Neuronal stem cell (in vitro differentiated cells): ENCODE measurements at regions not wholly inside any gene's neighbourhood (a gene's known extent, or its start where the extent isn't known, plus 50 kb on each side); places are given as distances from the start of the nearest gene placed in this dataset.

Experiments used
- DNase-seq: peaks from one replicate; pipeline ENCODE4 v3.0.0-alpha.2; 2013; ENCODE audit warnings: low spot score
- H2AFZ ChIP-seq: one replicate; pipeline ENCODE4 v1.6.1; 2013; ENCODE audit warnings: mild to moderate bottlenecking, low read length, inconsistent platforms
- H2AK5ac ChIP-seq: 2 replicates; pipeline ENCODE4 v1.6.1; 2013; ENCODE audit warnings: low read depth, mild to moderate bottlenecking, inconsistent platforms, low read length, moderate library complexity, mixed read lengths
- H2BK120ac ChIP-seq: 2 replicates; pipeline ENCODE4 v1.6.1; 2013; ENCODE audit warnings: low read depth, mild to moderate bottlenecking, inconsistent platforms, low read length, moderate library complexity, mixed read lengths
- H2BK12ac ChIP-seq: one replicate; pipeline ENCODE4 v1.6.1; 2013; ENCODE audit warnings: low read length, inconsistent platforms
- H2BK15ac ChIP-seq: 2 replicates; pipeline ENCODE4 v1.6.1; 2013; ENCODE audit warnings: mild to moderate bottlenecking, low read length, inconsistent platforms, mixed read lengths
- H2BK5ac ChIP-seq: one replicate; pipeline ENCODE4 v1.6.1; 2013; ENCODE audit warnings: inconsistent platforms, mild to moderate bottlenecking, low read length, moderate library complexity
- H3K14ac ChIP-seq: one replicate; pipeline ENCODE4 v1.6.1; 2013; ENCODE audit warnings: low read length, inconsistent platforms
- H3K18ac ChIP-seq: 2 replicates; pipeline ENCODE4 v1.6.1; 2013; ENCODE audit warnings: low read length, inconsistent platforms
- H3K23ac ChIP-seq: 2 replicates; pipeline ENCODE4 v1.6.1; 2013; ENCODE audit warnings: low read depth, mild to moderate bottlenecking, mixed read lengths, low read length, inconsistent platforms; ENCODE audit not compliant: poor library complexity
- H3K27ac ChIP-seq: replicated peaks from 3 replicates; pipeline ENCODE4 v1.5.1; 2013; ENCODE audit warnings: low read length, inconsistent platforms
- H3K27me3 ChIP-seq, 3 experiments: 2 replicates each; pipeline ENCODE4 v1.6.1; 2013; ENCODE audit warnings: low read length in 3 of 3, mild to moderate bottlenecking in 2 of 3, inconsistent platforms in 1 of 3, low read depth in 1 of 3, mixed read lengths in 1 of 3, moderate library complexity in 1 of 3; ENCODE audit not compliant: control insufficient read depth in 3 of 3, insufficient read depth in 3 of 3
- H3K36me3 ChIP-seq, 2 donors: replicated peaks in 1 of 2; 2 replicates each; pipeline ENCODE4 v1.6.1; 2013; ENCODE audit warnings: low read length in 2 of 2; ENCODE audit not compliant: control insufficient read depth in 2 of 2, insufficient read depth in 2 of 2
- H3K4ac ChIP-seq: 2 replicates; pipeline ENCODE4 v1.6.1; 2013; ENCODE audit warnings: inconsistent platforms, mild to moderate bottlenecking, low read length, moderate library complexity
- H3K4me1 ChIP-seq, 2 donors: 1 replicate in 1 of 2; 2 replicates in 1 of 2; pipeline ENCODE4 v1.6.1; 2013; ENCODE audit warnings: low read length in 2 of 2, low read depth in 1 of 2; ENCODE audit not compliant: control insufficient read depth in 2 of 2, insufficient read depth in 1 of 2
- H3K4me2 ChIP-seq: one replicate; pipeline ENCODE4 v1.6.1; 2013; ENCODE audit warnings: mild to moderate bottlenecking, low read length, inconsistent platforms; ENCODE audit not compliant: insufficient read depth, poor library complexity, severe bottlenecking
- H3K4me3 ChIP-seq, 2 donors: 2 replicates each; pipeline ENCODE4 v1.5.1; 2013; ENCODE audit warnings: low read length in 2 of 2, mild to moderate bottlenecking in 2 of 2, inconsistent platforms in 1 of 2, moderate library complexity in 1 of 2
- H3K79me1 ChIP-seq: one replicate; pipeline ENCODE4 v1.6.1; 2013; ENCODE audit warnings: low read depth, mild to moderate bottlenecking, inconsistent platforms, low read length, moderate library complexity
- H3K9ac ChIP-seq: one replicate; pipeline ENCODE4 v1.6.1; 2013; ENCODE audit warnings: mild to moderate bottlenecking, low read depth, low read length, inconsistent platforms; ENCODE audit not compliant: poor library complexity
- H3K9me3 ChIP-seq, 2 donors: replicated peaks in 1 of 2; 2 replicates each; pipeline versions ENCODE3 to v1.6.1; 2013; ENCODE audit warnings: low read length in 2 of 2, mild to moderate bottlenecking in 2 of 2, inconsistent platforms in 1 of 2, low read depth in 1 of 2, mixed read lengths in 1 of 2, moderate library complexity in 1 of 2; ENCODE audit not compliant: control insufficient read depth in 2 of 2, insufficient read depth in 1 of 2
- H4K8ac ChIP-seq: one replicate; pipeline ENCODE4 v1.6.1; 2013; ENCODE audit warnings: low read depth, mild to moderate bottlenecking, inconsistent platforms, low read length, moderate library complexity
- H4K91ac ChIP-seq: one replicate; pipeline ENCODE4 v1.6.1; 2013; ENCODE audit warnings: low read length, low read depth, mild to moderate bottlenecking, inconsistent platforms; ENCODE audit not compliant: poor library complexity
- WGBS, 2 donors: extraction: QIAGEN DNeasy Blood & Tissue Kit; methylation state at CpG; one replicate each; pipeline ENCODE4 v1.1.7; 2013; ENCODE audit warnings: missing lambda C conversion rate in 2 of 2, mixed read lengths in 1 of 2; ENCODE audit not compliant: insufficient read length in 2 of 2, insufficient replicate concordance in 1 of 2; ENCODE audit errors: extremely low coverage in 2 of 2; 5-methylcytosine and 5-hydroxymethylcytosine counted together

DNA sequence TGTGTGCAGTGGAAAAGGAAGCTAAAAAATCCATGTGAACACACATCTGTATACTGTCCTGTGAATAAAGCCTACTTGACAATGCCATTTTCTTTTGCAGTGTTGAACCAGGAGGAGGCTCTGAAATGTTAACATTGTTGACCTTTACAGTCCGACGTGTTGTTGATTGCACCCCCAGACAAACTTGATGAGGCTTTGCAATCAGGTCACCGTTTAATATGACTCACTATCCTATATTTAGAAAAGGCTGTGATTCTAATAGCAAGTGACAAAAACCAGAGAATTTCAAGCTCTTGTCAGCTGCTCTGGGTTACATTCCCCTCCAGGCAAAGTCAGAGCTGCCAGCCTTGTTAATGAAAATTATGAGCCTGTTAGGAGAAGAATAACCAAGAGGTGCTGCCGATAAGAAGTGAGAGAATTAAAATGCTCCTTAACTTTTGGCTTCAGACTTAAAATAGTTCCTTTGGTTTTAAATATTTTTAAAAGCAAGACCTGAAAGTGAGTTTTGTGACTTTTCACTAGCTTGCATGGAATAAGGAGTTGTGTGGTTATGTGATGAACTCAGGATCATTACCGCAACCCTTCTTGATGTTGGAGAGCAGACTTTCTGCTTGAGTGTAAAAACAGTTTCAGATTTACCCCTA lies 162.1 kb downstream of the QPCT start:
- H4K91ac ChIP-seq, result no peak overlapping the region
- no peak overlapping the region for H2BK12ac ChIP-seq
- no CpG with 5 or more reads among the region's 5 CpGs for WGBS, 2 donors
- no peak overlapping the region for H2AK5ac ChIP-seq
- H3K9ac ChIP-seq, result no peak overlapping the region
- no peak overlapping the region for H3K4ac ChIP-seq
- H2AFZ ChIP-seq, result peak overlapping the region; percentile 14
- no peak overlapping the region for H3K18ac ChIP-seq
- H3K23ac ChIP-seq, result no peak overlapping the region
- no peak overlapping the region for H3K14ac ChIP-seq
- H3K4me2 ChIP-seq, result no peak overlapping the region
- no peaks in the 10 kb centered on the region for H3K36me3 ChIP-seq
- no peak overlapping the region for H2BK5ac ChIP-seq
- H3K79me1 ChIP-seq, result no peaks in the 10 kb centered on the region
- no peaks in the 10 kb centered on the region for H3K4me1 ChIP-seq
- H3K9me3 ChIP-seq, result no peaks in the 10 kb centered on the region
- no peak for DNase-seq
- no peak overlapping the region for H2BK15ac ChIP-seq
- no peak overlapping the region for H3K4me3 ChIP-seq
- H2BK120ac ChIP-seq, result no peak overlapping the region
- no peak overlapping the region for H3K27ac ChIP-seq
- H3K27me3 ChIP-seq, result no peaks in the 10 kb centered on the region
- no peak overlapping the region for H4K8ac ChIP-seq

DNA sequence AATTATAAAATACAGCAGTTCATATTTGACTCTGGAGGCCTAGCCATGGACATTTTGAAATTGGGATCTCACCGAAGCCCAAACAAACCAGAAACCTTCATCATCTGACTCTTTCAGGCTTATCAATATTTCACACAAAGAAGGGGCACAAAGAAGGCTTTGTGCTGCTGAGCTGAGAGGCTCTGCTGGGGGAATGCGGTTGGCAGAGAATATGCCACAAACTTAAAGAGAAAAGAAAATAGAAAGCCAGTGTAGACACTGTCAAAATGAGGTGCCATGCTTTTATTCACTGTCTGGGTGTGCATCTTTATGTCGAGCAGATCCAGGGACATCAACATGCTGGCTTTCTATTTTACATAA lies 162.6 kb downstream of the QPCT start:
- Histone ChIP-seq H4K8ac (no peak overlapping the region), H3K23ac (no peak overlapping the region), H3K4me2 (no peak overlapping the region), H3K18ac (no peak overlapping the region), H3K36me3 (no peaks in the 10 kb centered on the region), H3K79me1 (no peaks in the 10 kb centered on the region), H2BK15ac (no peak overlapping the region), H3K14ac (no peak overlapping the region), H2BK120ac (no peak overlapping the region), H2BK12ac (no peak overlapping the region), H3K9me3 (no peaks in the 10 kb centered on the region), H3K4me3 (no peak overlapping the region), H3K27ac (no peak overlapping the region), H2AK5ac (no peak overlapping the region), H3K4ac (no peak overlapping the region), H3K9ac (no peak overlapping the region), H2BK5ac (no peak overlapping the region), H2AFZ (peak overlapping the region; percentile 14), H3K27me3 (no peaks in the 10 kb centered on the region), H3K4me1 (no peaks in the 10 kb centered on the region), H4K91ac (no peak overlapping the region)
- no CpG with 5 or more reads among the region's 3 CpGs for WGBS, 2 donors
- DNase-seq, result no peak

- H2BK15ac ChIP-seq, result no peak overlapping the region
- no peak overlapping the region for H2BK5ac ChIP-seq
- H3K23ac ChIP-seq, result no peak overlapping the region
- H3K4me1 ChIP-seq, result no peaks in the 10 kb centered on the region
- H2BK12ac ChIP-seq, result no peak overlapping the region
- DNase-seq, result no peak
- no peak overlapping the region for H2BK120ac ChIP-seq
- no peak overlapping the region for H2AK5ac ChIP-seq
- H3K4me2 ChIP-seq, result no peak overlapping the region
- no peak overlapping the region for H4K91ac ChIP-seq
- H3K18ac ChIP-seq, result no peak overlapping the region
- H2AFZ ChIP-seq, result no peak overlapping the region
- no peaks in the 10 kb centered on the region for H3K27me3 ChIP-seq
- H3K4me3 ChIP-seq, result no peak overlapping the region
- H3K9ac ChIP-seq, result no peak overlapping the region
- H3K27ac ChIP-seq, result no peak overlapping the region
- H3K4ac ChIP-seq, result no peak overlapping the region
- no peaks in the 10 kb centered on the region for H3K79me1 ChIP-seq
- whole genome bisulfite sequencing, 2 donors, result no CpG with 5 or more reads among the region's 6 CpGs
- no peaks in the 10 kb centered on the region for H3K9me3 ChIP-seq
- no peaks in the 10 kb centered on the region for H3K36me3 ChIP-seq
- no peak overlapping the region for H3K14ac ChIP-seq
- no peak overlapping the region for H4K8ac ChIP-seq
These were observed 163.3 kb downstream of the QPCT start for GRCh38 chr2:37507703-37508102.

- WGBS, 2 donors, result no CpG with 5 or more reads among the region's 1 CpG
- H2BK120ac ChIP-seq, result no peak overlapping the region
These were observed 158.5 kb downstream of the CDC42EP3 start for GRCh38 chr2:37512971-37513370.

More at GRCh38 chr2:37512971-37513370, 158.5 kb downstream of the CDC42EP3 start:
- Histone ChIP-seq H3K18ac (no peak overlapping the region), H3K4ac (no peak overlapping the region), H2AFZ (no peak overlapping the region), H3K14ac (no peak overlapping the region), H3K4me1 (no peaks in the 10 kb centered on the region), H2BK5ac (no peak overlapping the region), H3K23ac (no peak overlapping the region), H3K79me1 (no peaks in the 10 kb centered on the region), H3K9ac (no peak overlapping the region), H3K9me3 (no peaks in the 10 kb centered on the region), H2BK12ac (no peak overlapping the region), H3K4me3 (no peak overlapping the region), H2BK15ac (no peak overlapping the region), H4K91ac (no peak overlapping the region), H3K36me3 (no peaks in the 10 kb centered on the region), H3K4me2 (no peak overlapping the region), H3K27ac (no peak overlapping the region), H2AK5ac (no peak overlapping the region), H4K8ac (no peak overlapping the region), H3K27me3 (no peaks in the 10 kb centered on the region)
- DNase-seq, result no peak
